EL (cell line): ENCODE measurements at regions not wholly inside any gene's neighbourhood (a gene's known extent, or its start where the extent isn't known, plus 50 kb on each side); places are given as distances from the start of the nearest gene placed in this dataset.
"Not testable (repeated sequence)": the region's sequence is repeated elsewhere in the genome, so short reads cannot be mapped to it uniquely, and the experiment has no call there.

Experiments used
- DNase-seq: peaks from one replicate; pipeline ENCODE4 v3.0.0-alpha.2; 2016

DNA sequence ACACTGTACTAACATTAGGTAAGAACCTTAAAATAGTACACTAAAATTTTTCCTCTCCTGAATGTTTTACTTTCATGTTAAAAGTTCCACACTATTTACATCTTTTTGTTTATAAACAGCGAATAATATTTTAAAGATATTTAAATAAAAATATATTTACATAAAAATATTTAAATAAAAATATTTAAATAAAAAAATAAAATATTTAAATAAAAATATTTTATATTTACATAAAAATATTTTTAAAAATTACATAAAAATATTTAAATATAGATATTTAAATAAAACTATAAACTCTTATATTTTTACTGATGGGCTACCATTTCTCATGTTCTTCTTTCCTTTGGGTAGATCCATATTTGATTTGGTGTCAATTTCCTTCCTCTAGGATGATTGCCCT lies 619.0 kb downstream of the ANKRD7 start:
- no peak for DNase-seq

DNA sequence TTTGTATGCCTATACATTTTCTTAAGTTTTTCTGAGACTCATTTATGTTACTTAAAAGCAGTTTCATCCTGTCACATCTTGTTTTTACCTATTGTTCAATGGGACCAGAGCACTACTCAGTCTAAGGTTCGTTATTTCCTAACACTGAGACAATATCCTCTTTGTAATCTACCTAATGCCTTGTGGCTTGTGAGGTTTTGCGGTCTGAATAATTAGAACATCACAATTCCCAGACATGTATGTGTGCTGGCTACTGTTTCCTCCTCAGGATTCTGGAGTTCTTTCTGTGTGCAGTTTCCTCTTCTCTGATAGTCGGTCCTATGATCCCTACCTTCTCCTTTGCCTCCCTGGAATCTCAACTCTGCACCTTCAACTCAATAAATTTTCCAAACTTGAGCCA lies 620.2 kb downstream of the ANKRD7 start:
- DNase-seq = no peak

DNA sequence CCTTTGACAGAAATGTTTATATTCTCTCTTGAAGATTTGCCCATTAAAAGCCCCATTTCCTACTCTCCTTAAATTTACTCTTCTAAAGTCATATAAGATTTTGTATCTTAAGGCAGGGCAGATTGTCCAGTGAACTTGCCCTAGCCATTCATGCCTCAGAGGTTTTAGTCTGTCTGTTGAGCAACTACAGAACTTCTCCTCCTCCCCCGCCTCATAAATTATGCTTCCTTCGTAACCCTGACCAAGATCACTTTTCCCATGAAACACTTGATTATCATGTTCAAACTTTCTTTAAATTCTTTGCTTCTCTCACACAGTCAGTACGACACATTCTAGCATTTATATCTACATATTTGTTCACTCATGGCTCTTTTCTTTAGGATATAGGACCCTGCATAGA lies 621.3 kb downstream of the ANKRD7 start:
- no peak for DNase-seq

DNA sequence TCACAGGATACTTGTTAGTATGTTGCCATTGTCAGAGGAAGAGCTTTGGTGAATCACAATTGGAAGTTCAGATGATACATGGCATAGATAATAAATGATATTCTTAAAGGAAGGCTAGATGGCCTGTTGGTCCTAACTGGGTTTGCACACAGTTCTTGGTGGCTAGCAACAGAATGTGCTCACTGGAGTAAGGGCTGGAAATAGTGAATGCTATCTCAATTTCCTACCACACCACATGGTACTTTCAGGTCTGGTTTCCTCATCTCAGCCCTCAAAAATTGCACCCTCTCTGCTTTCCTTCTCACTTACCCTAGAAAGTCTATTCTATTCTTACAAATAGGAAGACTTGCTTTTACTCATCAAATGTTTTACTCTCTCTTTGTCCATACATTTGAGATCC lies 622.5 kb downstream of the ANKRD7 start:
- DNase-seq = no peak

- DNase-seq = no peak
Observed at GRCh38 chr7:118855290-118855689, 630.8 kb downstream of the ANKRD7 start.

DNA sequence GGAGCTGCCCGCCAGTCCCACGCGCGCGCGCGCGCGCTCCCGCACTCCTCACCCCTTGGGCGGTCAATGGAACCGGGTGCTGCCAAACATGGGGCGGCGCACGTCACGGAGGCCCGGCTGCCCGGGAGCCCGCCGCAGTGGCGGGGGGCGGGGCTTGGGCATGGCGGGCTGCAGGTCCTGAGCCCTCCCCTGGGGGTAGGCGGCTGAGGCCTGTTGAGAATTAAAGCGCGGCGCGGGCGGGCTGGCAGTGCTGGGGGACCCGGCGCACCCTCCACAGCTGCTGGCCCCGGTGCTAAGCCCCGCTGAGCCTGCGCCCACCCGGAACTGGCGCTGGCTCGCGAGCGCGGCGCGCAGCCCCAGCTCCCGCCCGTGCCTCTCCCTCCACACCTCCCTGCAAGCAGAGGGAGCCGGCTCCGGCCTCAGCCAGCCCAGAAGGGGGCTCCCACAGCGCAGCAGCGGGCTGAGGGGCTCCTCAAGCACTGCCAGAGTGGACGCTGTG lies 634.2 kb downstream of the ANKRD7 start:
- no peak for DNase-seq

DNA sequence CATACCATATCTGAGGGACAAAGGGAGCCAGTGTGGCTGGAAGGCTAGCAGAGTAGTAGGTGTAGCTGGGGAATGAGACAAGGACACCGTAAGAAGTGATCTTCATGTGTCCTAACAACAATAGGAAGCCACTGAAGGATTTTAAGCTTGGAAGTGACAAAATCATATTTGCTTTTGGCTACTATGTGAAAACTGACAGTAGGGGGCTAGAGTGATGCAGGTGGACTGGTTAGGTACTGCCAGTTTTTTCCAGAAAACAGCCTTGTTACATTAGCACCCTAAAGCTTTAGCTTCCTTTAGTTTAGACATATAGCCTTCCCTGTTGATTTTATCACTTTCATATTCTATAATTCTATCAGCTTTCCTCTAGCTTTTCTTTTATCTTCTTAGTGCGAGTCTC lies 637.1 kb downstream of the ANKRD7 start:
- DNase-seq = no peak

- DNase-seq = no peak
Observed at GRCh38 chr7:118862740-118863139, 638.2 kb downstream of the ANKRD7 start.

DNA sequence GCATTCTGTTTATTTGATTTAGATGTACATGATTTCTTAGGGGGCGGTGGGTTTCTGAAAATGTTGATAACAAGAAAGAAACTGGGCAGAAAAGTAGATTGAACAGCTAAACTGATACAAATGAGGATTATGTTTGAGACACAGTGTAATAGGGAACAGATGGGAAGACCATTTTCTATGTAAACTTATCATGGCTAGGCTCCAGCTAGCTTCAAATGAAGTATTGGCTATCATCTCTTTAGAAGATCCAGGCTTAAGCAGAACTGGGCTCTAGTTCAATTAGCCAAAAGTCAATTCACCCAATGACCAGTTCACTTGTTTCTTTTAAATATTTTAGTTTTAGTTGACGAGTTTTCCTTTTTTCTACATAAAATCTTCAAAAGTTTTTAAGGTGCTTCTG lies 639.5 kb downstream of the ANKRD7 start:
- DNase-seq = no peak

DNA sequence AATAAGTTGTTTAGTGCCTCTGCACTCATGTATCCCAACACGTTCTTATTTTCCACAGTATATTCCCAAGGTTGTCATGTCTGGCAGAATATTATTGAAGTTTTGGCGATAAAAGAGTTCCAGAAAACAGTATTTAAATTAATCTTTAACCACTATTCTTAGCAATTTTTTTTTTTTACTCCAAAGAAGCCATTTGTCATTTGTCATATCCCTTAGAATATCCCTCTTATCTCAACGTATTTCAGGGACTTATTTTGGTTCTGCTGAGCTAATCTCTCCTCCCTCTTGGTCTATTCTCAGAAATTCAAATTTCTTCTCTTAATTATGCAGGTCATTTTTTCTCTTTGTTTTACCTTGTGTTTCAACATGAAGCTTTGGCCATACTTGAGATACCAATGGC lies 643.4 kb downstream of the ANKRD7 start:
- DNase-seq = no peak

- not testable (repeated sequence) for DNase-seq
Observed at GRCh38 chr7:118869141-118869540, 644.6 kb downstream of the ANKRD7 start.

- no peak for DNase-seq
Observed at GRCh38 chr7:118870187-118870586, 645.7 kb downstream of the ANKRD7 start.

DNA sequence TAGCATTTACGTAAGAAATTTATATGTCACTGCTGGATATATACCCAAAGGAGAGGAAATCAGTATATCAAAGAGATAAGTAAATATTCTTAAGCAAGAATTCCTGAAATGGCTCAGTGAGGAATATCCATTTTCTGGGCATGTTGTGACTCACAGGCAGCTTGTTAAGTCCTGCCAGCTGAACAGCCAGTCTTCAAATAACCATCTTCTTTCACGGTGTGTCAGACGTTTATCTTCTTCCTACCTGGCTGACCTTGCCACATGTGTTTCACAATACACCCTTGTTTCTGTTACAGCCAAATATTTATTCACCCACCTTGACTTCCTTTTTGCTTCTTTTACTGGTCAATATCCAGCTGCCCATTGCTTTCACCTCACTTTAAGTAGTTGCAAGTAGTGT lies 648.1 kb downstream of the ANKRD7 start:
- no peak for DNase-seq

DNA sequence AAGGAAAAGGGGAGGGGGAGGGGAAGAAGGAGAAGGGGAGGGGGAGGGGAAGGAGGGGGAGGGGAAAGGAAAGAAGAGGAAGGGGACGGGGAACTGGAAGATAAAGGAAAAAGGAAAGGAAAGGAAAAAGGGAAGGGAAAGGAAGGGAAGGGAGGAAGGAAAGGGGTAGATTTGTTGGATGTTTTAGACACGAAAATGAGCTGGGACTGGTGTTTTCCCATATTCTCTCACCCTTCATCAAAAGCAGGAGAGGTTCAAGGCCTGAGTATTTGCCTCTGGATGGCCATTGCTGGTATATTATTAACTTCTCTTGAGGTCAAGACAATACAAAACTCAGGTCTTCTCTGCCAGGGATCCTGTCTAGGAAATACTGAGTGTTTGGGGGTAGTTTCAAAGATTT lies 652.7 kb downstream of the ANKRD7 start:
- DNase-seq = no peak

DNA sequence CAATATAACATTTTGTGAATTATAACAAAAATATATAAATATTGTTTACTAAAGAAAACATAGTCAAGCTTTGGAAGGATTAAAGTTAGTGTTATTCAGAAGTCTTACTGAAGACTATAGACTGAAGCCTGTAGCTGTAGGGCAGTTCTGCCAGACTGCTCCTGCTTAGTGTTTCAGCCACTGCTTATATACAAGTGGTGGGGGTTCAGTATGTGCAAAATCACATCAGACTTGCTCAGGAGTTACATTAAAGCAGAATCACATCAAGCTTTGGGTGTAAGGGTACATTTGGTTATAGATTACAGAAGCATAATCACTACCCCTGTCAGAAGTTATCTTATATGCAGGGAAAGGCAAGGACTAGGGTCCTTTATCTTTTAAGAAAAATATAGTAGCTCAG lies 653.8 kb downstream of the ANKRD7 start:
- no peak for DNase-seq

GRCh38 chr7:118898284-118898683 lies 673.8 kb downstream of the ANKRD7 start:
- DNase-seq = no peak

- DNase-seq = no peak
Observed at GRCh38 chr7:118902600-118902999, 678.1 kb downstream of the ANKRD7 start.

GRCh38 chr7:118907911-118908527 lies 683.5 kb downstream of the ANKRD7 start:
- DNase-seq = no peak

DNA sequence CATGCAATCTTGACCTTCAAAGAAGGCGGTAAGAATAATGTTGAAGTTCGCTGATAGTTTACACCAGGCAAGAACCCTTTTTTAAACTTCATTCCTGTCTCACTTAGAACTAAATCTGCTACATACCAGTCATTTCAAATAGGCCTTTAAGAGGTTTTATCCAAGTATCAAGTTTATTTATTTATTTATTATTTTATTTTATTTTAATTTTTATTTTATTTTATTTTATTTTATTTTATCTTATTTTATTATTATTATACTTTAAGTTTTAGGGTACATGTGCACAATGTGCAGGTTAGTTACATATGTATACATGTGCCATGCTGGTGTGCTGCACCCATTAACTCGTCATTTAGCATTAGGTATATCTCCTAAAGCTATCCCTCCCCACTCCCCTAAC lies 691.6 kb downstream of the ANKRD7 start:
- DNase-seq = not testable (repeated sequence)

GRCh38 chr7:118918556-118918955 lies 694.1 kb downstream of the ANKRD7 start:
- DNase-seq = no peak

DNA sequence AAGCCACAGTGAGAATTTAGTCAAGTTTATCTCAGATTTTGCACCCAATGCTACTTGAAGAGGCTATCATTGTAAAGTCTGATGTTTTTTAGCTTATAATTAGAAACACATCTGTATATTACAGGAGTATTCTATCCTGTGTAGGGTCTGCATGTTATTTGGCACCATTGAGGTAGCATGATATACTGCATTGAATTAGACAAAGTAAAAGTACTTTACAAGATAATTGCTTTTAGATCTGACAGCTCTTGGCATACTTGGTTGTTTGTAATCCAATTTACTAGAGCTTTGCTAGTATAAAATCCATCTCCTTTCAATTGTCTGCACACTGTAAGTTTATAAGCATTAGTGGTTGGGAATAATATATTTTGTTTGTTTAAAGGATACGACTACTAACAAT lies 714.3 kb downstream of the ANKRD7 start:
- no peak for DNase-seq

- DNase-seq = no peak
Observed at GRCh38 chr7:118944271-118944670, 719.8 kb downstream of the ANKRD7 start.

DNA sequence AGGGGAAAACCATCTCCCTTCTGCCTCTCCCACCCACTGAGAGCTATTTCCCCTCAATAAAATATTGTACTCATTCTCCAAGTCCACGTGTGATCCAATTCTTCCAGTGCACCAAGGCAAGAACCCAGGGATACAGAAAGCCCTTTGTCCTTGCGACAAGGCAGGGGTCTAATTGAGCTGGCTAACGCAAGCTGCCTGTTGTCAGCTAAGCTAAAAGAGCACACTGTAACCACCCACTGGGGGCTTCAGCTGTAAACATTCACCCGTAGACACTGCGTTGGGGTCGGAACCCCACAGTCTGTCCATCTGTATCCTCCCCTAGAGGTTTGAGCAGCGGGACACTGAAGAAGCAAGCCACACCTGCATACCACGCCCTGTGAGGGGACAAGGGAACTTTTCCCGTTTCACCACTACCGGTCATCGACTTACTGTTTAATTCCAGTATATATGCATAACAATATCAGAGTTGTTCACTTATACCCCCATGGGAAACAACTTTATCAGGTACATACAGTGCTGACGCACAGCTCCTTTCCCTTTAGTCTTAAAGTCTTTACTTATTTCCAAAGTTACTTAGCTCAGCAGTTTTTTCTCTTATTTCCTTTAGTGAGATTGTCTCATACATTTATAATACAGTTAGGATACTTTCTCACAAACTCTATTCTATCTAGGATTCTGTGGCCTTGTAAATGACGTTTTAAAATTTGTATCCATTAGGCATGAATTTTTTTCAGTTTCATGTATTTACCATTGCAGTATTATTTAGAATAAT lies 721.6 kb downstream of the ANKRD7 start:
- DNase-seq = no peak

DNA sequence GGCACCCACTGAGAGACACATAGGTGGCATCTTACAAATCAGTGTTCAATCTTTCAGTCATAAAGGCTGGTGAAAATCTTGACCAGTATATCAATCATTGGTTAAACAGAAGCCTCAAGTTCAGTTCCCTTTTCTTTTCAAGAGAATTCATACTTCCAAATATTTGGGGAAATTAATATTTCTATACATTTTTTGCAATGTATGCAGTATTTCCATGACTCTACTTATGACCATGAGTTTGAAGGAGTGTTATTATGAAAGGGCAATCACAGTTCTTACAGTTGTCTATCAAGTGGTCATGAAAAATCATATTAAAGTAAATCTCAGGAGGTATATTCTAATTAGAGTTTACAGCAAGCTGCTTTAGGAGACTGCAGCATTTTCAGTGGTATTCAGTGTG lies 724.0 kb downstream of the ANKRD7 start:
- no peak for DNase-seq

DNA sequence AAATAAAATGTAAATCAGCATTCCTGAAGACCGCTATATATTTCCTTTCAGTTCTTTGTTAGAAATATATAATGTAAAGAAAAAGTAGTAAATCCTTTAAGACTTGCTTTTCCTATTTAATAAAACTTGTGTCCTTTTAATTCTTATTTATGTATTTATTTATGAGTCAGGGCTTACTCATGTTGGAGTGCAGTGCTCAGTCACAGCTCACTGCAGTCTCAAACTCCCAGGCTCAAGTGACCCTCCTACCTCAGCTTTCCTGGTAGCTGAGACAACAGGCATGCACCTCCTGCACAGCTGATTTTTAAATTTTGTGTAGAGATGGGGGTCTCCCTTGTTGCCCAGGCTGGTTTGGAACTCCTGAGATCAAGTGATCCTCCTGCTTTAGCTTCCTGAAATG lies 724.5 kb downstream of the ANKRD7 start:
- no peak for DNase-seq
